ENCODE measurements at regions not wholly inside any gene's neighbourhood (a gene's known extent, or its start where the extent isn't known, plus 50 kb on each side); places are given as distances from the start of the nearest gene placed in this dataset.

GRCh38 chr21:31445137-31445536 is 101.1 kb upstream of the TIAM1 start:
- H3K9ac ChIP-seq (ENCODE audit: low read length) = no peak overlapping the region
- no peaks in the 10 kb centered on the region for H3F3A ChIP-seq (ENCODE audit: insufficient read depth, low read length, poor library complexity, severe bottlenecking)
- H3K79me2 ChIP-seq (replicated peaks; ENCODE audit: insufficient read depth, low read length) = no peaks in the 10 kb centered on the region
- H3K4me2 ChIP-seq (ENCODE audit: low read length) = no peak overlapping the region
- H3K9me3 ChIP-seq (ENCODE audit: low read length) = peaks cover 5% of the 10 kb centered on the region
- no peaks in the 10 kb centered on the region for H3K27me3 ChIP-seq (ENCODE audit: insufficient read depth, low read depth, low read length)
- no peaks in the 10 kb centered on the region for H3K36me3 ChIP-seq (ENCODE audit: insufficient read depth, low read length)
- H3K27ac ChIP-seq (ENCODE audit: low read length) = no peak overlapping the region
- no peaks in the 10 kb centered on the region for H3K9me2 ChIP-seq (ENCODE audit: insufficient read depth, low read length)
- H2AFZ ChIP-seq (ENCODE audit: low read depth, low read length) = no peak overlapping the region
- TF ChIP-seq EP300 (conservative IDR thresholded peaks at IDR 0.05; ENCODE audit: poor library complexity, severe bottlenecking) = no peak
- no peak for TF ChIP-seq TAF1 (IDR thresholded peaks at IDR 0.05; ENCODE audit: low read depth)
- no peak for TF ChIP-seq RAD21 (conservative IDR thresholded peaks at IDR 0.05)
- no peak for TF ChIP-seq CTCF (IDR thresholded peaks at IDR 0.05; ENCODE audit: poor library complexity, severe bottlenecking)
- no peak for TF ChIP-seq EZH2 (IDR thresholded peaks at IDR 0.05; ENCODE audit: borderline replicate concordance, insufficient read depth, low read length, poor library complexity, severe bottlenecking)
- TF ChIP-seq SMC3 (conservative IDR thresholded peaks at IDR 0.05; ENCODE audit: poor library complexity) = no peak
- no peak for TF ChIP-seq MXI1 (conservative IDR thresholded peaks at IDR 0.05; ENCODE audit: poor library complexity, severe bottlenecking)
- no peak for TF ChIP-seq POLR2AphosphoS5 (IDR thresholded peaks at IDR 0.05)
- TF ChIP-seq, protein P1, sequence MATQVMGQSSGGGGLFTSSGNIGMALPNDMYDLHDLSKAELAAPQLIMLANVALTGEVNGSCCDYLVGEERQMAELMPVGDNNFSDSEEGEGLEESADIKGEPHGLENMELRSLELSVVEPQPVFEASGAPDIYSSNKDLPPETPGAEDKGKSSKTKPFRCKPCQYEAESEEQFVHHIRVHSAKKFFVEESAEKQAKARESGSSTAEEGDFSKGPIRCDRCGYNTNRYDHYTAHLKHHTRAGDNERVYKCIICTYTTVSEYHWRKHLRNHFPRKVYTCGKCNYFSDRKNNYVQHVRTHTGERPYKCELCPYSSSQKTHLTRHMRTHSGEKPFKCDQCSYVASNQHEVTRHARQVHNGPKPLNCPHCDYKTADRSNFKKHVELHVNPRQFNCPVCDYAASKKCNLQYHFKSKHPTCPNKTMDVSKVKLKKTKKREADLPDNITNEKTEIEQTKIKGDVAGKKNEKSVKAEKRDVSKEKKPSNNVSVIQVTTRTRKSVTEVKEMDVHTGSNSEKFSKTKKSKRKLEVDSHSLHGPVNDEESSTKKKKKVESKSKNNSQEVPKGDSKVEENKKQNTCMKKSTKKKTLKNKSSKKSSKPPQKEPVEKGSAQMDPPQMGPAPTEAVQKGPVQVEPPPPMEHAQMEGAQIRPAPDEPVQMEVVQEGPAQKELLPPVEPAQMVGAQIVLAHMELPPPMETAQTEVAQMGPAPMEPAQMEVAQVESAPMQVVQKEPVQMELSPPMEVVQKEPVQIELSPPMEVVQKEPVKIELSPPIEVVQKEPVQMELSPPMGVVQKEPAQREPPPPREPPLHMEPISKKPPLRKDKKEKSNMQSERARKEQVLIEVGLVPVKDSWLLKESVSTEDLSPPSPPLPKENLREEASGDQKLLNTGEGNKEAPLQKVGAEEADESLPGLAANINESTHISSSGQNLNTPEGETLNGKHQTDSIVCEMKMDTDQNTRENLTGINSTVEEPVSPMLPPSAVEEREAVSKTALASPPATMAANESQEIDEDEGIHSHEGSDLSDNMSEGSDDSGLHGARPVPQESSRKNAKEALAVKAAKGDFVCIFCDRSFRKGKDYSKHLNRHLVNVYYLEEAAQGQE (IDR thresholded peaks at IDR 0.05; ENCODE audit: borderline replicate concordance) = no peak
- no peaks in the 10 kb centered on the region for H4K20me1 ChIP-seq (ENCODE audit: insufficient read depth)
- H3K4me3 ChIP-seq (ENCODE audit: low read length) = no peak overlapping the region

GRCh38 chr21:31443736-31444521 is 99.9 kb upstream of the TIAM1 start:
- Histone ChIP-seq H3F3A (ENCODE audit: insufficient read depth, low read length, poor library complexity, severe bottlenecking) (no peaks in the 10 kb centered on the region), H3K4me3 (ENCODE audit: low read length) (no peak overlapping the region), H3K4me2 (ENCODE audit: low read length) (no peak overlapping the region), H3K36me3 (ENCODE audit: insufficient read depth, low read length) (no peaks in the 10 kb centered on the region), H3K9me2 (ENCODE audit: insufficient read depth, low read length) (no peaks in the 10 kb centered on the region), H3K27me3 (ENCODE audit: insufficient read depth, low read depth, low read length) (no peaks in the 10 kb centered on the region), H3K79me2 (replicated peaks; ENCODE audit: insufficient read depth, low read length) (no peaks in the 10 kb centered on the region), H2AFZ (ENCODE audit: low read depth, low read length) (no peak overlapping the region), H3K9ac (ENCODE audit: low read length) (no peak overlapping the region), H3K27ac (ENCODE audit: low read length) (no peak overlapping the region), H4K20me1 (ENCODE audit: insufficient read depth) (no peaks in the 10 kb centered on the region), H3K9me3 (ENCODE audit: low read length) (peaks cover 5% of the 10 kb centered on the region)
- no peak for TF ChIP-seq EZH2 (IDR thresholded peaks at IDR 0.05; ENCODE audit: borderline replicate concordance, insufficient read depth, low read length, poor library complexity, severe bottlenecking)
- no peak for TF ChIP-seq CTCF (IDR thresholded peaks at IDR 0.05; ENCODE audit: poor library complexity, severe bottlenecking)
- TF ChIP-seq TAF1 (IDR thresholded peaks at IDR 0.05; ENCODE audit: low read depth) = no peak
- TF ChIP-seq SMC3 (conservative IDR thresholded peaks at IDR 0.05; ENCODE audit: poor library complexity) = no peak
- TF ChIP-seq EP300 (conservative IDR thresholded peaks at IDR 0.05; ENCODE audit: poor library complexity, severe bottlenecking) = no peak
- TF ChIP-seq POLR2AphosphoS5 (IDR thresholded peaks at IDR 0.05) = no peak
- TF ChIP-seq RAD21 (conservative IDR thresholded peaks at IDR 0.05) = no peak
- TF ChIP-seq, protein P1 (IDR thresholded peaks at IDR 0.05; ENCODE audit: borderline replicate concordance) = no peak
- TF ChIP-seq MXI1 (conservative IDR thresholded peaks at IDR 0.05; ENCODE audit: poor library complexity, severe bottlenecking) = no peak

Measured in neural cell (in vitro differentiated cells).